ENCODE measurements at regions not wholly inside any gene's neighbourhood (a gene's known extent, or its start where the extent isn't known, plus 50 kb on each side); places are given as distances from the start of the nearest gene placed in this dataset.

DNA sequence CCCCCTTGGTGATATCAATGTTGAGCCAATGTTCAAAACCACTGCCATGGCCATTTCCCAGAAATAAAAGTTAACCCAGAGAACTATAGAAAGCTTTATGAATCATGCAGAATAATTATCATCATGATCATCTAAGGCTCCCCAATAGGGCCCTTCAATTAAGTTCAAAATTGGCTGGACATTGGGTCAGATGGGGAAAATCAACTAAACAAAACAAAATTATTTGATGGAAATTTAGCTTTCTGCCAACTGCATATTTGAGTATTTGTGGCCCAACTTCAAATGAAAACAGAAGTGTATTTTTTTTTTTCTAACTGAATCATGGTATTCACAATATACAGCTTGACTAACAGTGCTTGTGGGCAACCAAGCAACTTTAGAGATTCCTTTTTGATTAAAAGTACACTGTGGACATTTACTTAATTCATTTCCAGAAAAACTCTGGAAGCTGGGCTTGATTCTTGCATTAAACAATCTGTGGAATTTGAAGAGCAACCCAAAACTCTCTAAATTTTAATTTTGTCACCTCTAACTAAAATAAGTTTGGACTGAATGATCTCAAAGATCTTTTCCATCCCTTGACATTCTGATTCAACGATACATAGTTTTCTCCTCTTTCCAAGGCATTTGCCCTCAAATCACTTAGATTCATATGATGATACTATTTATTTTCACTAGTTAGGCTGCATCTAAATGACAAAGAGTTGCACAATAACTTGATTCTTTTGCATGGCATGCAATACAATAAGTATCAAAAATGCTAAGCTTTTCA, 203.2 kb downstream of the AHR start:
- H3K4me2 ChIP-seq (ENCODE audit: low read length): no peak overlapping the region

DNA sequence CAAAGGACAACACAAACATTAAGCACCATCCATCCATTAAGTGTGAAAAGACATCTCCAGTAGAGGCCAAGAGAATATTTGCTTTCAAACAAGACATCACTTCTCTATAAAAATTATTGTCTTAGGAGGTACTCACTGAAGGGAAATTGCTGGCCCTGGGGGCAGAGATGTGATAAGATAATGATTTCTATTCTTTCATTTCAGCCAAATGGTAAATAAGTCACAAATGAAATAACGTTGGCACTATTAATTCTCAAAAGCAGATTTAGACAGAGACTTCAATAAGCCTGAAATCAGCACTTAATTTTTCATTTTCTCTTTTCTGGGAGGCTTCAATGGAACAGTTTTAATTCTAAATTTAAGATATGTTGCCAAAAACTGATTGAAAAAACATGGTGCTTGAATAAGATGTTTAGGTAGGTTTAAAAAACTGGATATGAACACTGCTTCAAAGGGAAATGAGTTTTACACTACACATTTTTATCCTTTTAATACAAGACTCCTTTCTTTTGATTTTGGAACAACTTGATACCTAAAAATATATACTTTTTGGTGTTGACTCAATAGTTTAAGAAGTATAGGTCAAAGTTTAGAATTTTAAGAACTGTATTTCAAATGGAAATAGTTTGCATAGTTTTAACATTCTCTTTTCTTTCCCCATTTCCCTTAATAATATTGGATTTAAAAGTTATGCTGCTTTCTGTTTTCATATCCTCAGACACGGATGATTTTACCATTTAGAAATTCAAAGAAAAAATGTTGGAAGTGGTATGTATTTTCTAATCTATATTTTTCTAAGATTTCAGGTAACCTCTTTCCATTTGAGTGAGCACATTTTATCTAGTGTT, 204.0 kb downstream of the AHR start:
- Histone ChIP-seq H3K4me3 (ENCODE audit: low read length) (no peak overlapping the region), H3K27ac (ENCODE audit: low read length) (no peak overlapping the region), H3K4me1 (ENCODE audit: low read length) (peaks cover 46% of the 10 kb centered on the region), H2AFZ (ENCODE audit: low read depth, low read length) (no peak overlapping the region), H3K9ac (ENCODE audit: low read length) (no peak overlapping the region), H3K36me3 (replicated peaks; ENCODE audit: low read depth, low read length) (peaks cover 5% of the 10 kb centered on the region), H3K79me2 (ENCODE audit: low read length) (no peaks in the 10 kb centered on the region), H3K9me3 (ENCODE audit: insufficient read depth, low read length) (no peaks in the 10 kb centered on the region), H3K27me3 (ENCODE audit: low read depth, low read length) (no peaks in the 10 kb centered on the region), H4K20me1 (ENCODE audit: insufficient read depth, low read length) (no peaks in the 10 kb centered on the region), H3K4me2 (ENCODE audit: low read length) (no peak overlapping the region)
- no peak for TF ChIP-seq EZH2phosphoT487 (IDR thresholded peaks at IDR 0.05; ENCODE audit: low read depth)
- TF ChIP-seq, protein P1, sequence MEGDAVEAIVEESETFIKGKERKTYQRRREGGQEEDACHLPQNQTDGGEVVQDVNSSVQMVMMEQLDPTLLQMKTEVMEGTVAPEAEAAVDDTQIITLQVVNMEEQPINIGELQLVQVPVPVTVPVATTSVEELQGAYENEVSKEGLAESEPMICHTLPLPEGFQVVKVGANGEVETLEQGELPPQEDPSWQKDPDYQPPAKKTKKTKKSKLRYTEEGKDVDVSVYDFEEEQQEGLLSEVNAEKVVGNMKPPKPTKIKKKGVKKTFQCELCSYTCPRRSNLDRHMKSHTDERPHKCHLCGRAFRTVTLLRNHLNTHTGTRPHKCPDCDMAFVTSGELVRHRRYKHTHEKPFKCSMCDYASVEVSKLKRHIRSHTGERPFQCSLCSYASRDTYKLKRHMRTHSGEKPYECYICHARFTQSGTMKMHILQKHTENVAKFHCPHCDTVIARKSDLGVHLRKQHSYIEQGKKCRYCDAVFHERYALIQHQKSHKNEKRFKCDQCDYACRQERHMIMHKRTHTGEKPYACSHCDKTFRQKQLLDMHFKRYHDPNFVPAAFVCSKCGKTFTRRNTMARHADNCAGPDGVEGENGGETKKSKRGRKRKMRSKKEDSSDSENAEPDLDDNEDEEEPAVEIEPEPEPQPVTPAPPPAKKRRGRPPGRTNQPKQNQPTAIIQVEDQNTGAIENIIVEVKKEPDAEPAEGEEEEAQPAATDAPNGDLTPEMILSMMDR (IDR thresholded peaks at IDR 0.05; ENCODE audit: low read depth, low read length): no peak

More for the DNA sequence above, 203.2 kb downstream of the AHR start:
- H3K9ac ChIP-seq (ENCODE audit: low read length): no peak overlapping the region
- H3K4me3 ChIP-seq (ENCODE audit: low read length): no peak overlapping the region
- peaks cover 40% of the 10 kb centered on the region for H3K4me1 ChIP-seq (ENCODE audit: low read length)
- TF ChIP-seq, protein P1 (IDR thresholded peaks at IDR 0.05; ENCODE audit: low read depth, low read length): no peak
- TF ChIP-seq EZH2phosphoT487 (IDR thresholded peaks at IDR 0.05; ENCODE audit: low read depth): no peak
- peaks cover 5% of the 10 kb centered on the region for H3K36me3 ChIP-seq (replicated peaks; ENCODE audit: low read depth, low read length)
- no peaks in the 10 kb centered on the region for H3K79me2 ChIP-seq (ENCODE audit: low read length)
- no peaks in the 10 kb centered on the region for H4K20me1 ChIP-seq (ENCODE audit: insufficient read depth, low read length)
- no peak overlapping the region for H3K27ac ChIP-seq (ENCODE audit: low read length)
- no peaks in the 10 kb centered on the region for H3K27me3 ChIP-seq (ENCODE audit: low read depth, low read length)
- H3K9me3 ChIP-seq (ENCODE audit: insufficient read depth, low read length): no peaks in the 10 kb centered on the region
- H2AFZ ChIP-seq (ENCODE audit: low read depth, low read length): no peak overlapping the region

DNA sequence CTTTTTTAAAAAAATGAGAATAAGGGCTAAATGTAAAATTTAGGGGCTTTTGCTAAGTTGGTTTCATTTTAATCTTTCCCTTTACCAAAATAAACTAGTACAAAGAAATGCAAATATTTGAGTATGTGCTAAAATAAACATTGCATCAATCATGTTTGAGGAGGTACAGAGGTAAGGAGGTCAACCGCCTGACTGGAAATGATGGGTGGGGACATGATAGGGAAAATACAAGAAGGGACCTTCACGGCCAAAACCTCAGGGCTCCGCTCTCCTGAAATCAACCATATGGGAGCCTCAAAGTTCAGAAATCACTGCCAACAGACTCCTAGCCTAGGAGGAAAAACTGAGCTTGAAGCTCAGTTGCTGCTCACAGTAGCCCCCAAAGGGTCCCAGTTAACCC, 207.6 kb downstream of the AHR start:
- Histone ChIP-seq H3K9ac (ENCODE audit: low read length) (peak overlapping the region; percentile 26; the same call in 1 of the 2 replicates), H3K36me3 (replicated peaks; ENCODE audit: low read depth, low read length) (peaks cover 5% of the 10 kb centered on the region), H3K79me2 (ENCODE audit: low read length) (no peaks in the 10 kb centered on the region), H2AFZ (ENCODE audit: low read depth, low read length) (no peak overlapping the region), H3K4me2 (ENCODE audit: low read length) (peak overlapping the region; percentile 57), H3K4me1 (ENCODE audit: low read length) (peaks cover 34% of the 10 kb centered on the region), H3K4me3 (ENCODE audit: low read length) (peak overlapping the region; percentile 14), H3K27me3 (ENCODE audit: low read depth, low read length) (no peaks in the 10 kb centered on the region), H3K9me3 (ENCODE audit: insufficient read depth, low read length) (no peaks in the 10 kb centered on the region), H4K20me1 (ENCODE audit: insufficient read depth, low read length) (no peaks in the 10 kb centered on the region), H3K27ac (ENCODE audit: low read length) (peak overlapping the region; percentile 77)
- TF ChIP-seq, protein P1 (IDR thresholded peaks at IDR 0.05; ENCODE audit: low read depth, low read length): no peak
- no peak for TF ChIP-seq EZH2phosphoT487 (IDR thresholded peaks at IDR 0.05; ENCODE audit: low read depth)

DNA sequence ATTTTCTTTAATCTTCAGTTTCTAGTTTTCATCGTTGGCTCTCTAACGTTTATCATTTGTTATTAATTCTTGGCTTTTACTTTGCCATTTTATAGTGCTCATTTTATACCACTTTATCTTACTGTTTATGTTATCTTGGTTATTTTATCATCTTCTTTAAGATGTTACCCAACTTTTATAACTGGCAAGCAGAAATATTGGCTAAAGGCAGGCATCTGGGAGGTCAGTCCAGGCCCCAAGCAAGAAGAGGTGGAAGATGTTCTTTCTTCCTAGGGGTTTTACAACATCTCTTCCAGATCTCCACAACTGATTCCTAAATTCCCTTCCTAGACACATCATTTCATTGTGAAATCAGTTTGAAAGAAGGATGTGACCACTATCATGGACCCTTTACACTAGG, 208.1 kb downstream of the AHR start:
- Histone ChIP-seq H3K9me3 (ENCODE audit: insufficient read depth, low read length) (no peaks in the 10 kb centered on the region), H2AFZ (ENCODE audit: low read depth, low read length) (no peak overlapping the region), H4K20me1 (ENCODE audit: insufficient read depth, low read length) (no peaks in the 10 kb centered on the region), H3K27ac (ENCODE audit: low read length) (peak overlapping the region; percentile 77), H3K79me2 (ENCODE audit: low read length) (no peaks in the 10 kb centered on the region), H3K4me3 (ENCODE audit: low read length) (peak overlapping the region; percentile 14), H3K27me3 (ENCODE audit: low read depth, low read length) (no peaks in the 10 kb centered on the region), H3K4me1 (ENCODE audit: low read length) (peaks cover 34% of the 10 kb centered on the region), H3K9ac (ENCODE audit: low read length) (peak overlapping the region; percentile 26; the same call in 1 of the 2 replicates), H3K4me2 (ENCODE audit: low read length) (peak overlapping the region; percentile 57), H3K36me3 (replicated peaks; ENCODE audit: low read depth, low read length) (peaks cover 5% of the 10 kb centered on the region)
- TF ChIP-seq, protein P1 (IDR thresholded peaks at IDR 0.05; ENCODE audit: low read depth, low read length): no peak
